ENCODE measurements at regions not wholly inside any gene's neighbourhood (a gene's known extent, or its start where the extent isn't known, plus 50 kb on each side); places are given as distances from the start of the nearest gene placed in this dataset.

GRCh38 chr7:45359776-45360175, 202.2 kb downstream of the RAMP3 start:
- Mint-ChIP-seq H3K27me3 (ENCODE audit: low read depth, poor library complexity) (peaks cover 7% of the 10 kb centered on the region), H3K4me3 (no peak overlapping the region), H3K36me3 (ENCODE audit: low read depth) (no peaks in the 10 kb centered on the region), H3K9me3 (peaks cover 4% of the 10 kb centered on the region), H3K27ac (no peak overlapping the region), H3K4me1 (no peaks in the 10 kb centered on the region)
- no peak for TF ChIP-seq CTCF (IDR thresholded peaks at IDR 0.05)
- DNase-seq = no peak

- Mint-ChIP-seq H3K36me3 (ENCODE audit: low read depth) (no peaks in the 10 kb centered on the region), H3K27ac (no peak overlapping the region), H3K27me3 (ENCODE audit: low read depth, poor library complexity) (peaks cover 7% of the 10 kb centered on the region), H3K9me3 (peaks cover 4% of the 10 kb centered on the region), H3K4me3 (no peak overlapping the region), H3K4me1 (no peaks in the 10 kb centered on the region)
- no peak for TF ChIP-seq CTCF (IDR thresholded peaks at IDR 0.05)
- DNase-seq = no peak
Observed at GRCh38 chr7:45363669-45364068, 206.1 kb downstream of the RAMP3 start.

- Mint-ChIP-seq H3K27ac (no peak overlapping the region), H3K9me3 (peaks cover 13% of the 10 kb centered on the region), H3K4me1 (no peaks in the 10 kb centered on the region), H3K36me3 (ENCODE audit: low read depth) (no peaks in the 10 kb centered on the region), H3K27me3 (ENCODE audit: low read depth, poor library complexity) (peaks cover 17% of the 10 kb centered on the region), H3K4me3 (no peak overlapping the region)
- no peak for TF ChIP-seq CTCF (IDR thresholded peaks at IDR 0.05)
- no peak for DNase-seq
Observed at GRCh38 chr7:45365341-45365740, 207.8 kb downstream of the RAMP3 start.

- Mint-ChIP-seq H3K27ac (no peak overlapping the region), H3K27me3 (ENCODE audit: low read depth, poor library complexity) (peaks cover 18% of the 10 kb centered on the region), H3K4me3 (no peak overlapping the region), H3K9me3 (peaks cover 13% of the 10 kb centered on the region), H3K4me1 (no peaks in the 10 kb centered on the region), H3K36me3 (ENCODE audit: low read depth) (no peaks in the 10 kb centered on the region)
- no peak for TF ChIP-seq CTCF (IDR thresholded peaks at IDR 0.05)
- DNase-seq = no peak
Observed at GRCh38 chr7:45366475-45366874, 207.7 kb upstream of the ADCY1 start.

GRCh38 chr7:45367026-45367425, 207.1 kb upstream of the ADCY1 start:
- TF ChIP-seq CTCF (IDR thresholded peaks at IDR 0.05) = no peak
- peaks cover 13% of the 10 kb centered on the region for H3K9me3 Mint-ChIP-seq
- no peaks in the 10 kb centered on the region for H3K4me1 Mint-ChIP-seq
- H3K27ac Mint-ChIP-seq = no peak overlapping the region
- DNase-seq = no peak
- no peak overlapping the region for H3K4me3 Mint-ChIP-seq
- H3K36me3 Mint-ChIP-seq (ENCODE audit: low read depth) = no peaks in the 10 kb centered on the region
- H3K27me3 Mint-ChIP-seq (ENCODE audit: low read depth, poor library complexity) = peaks cover 18% of the 10 kb centered on the region

- H3K27ac Mint-ChIP-seq = no peak overlapping the region
- H3K4me3 Mint-ChIP-seq = no peak overlapping the region
- H3K4me1 Mint-ChIP-seq = no peaks in the 10 kb centered on the region
- DNase-seq = no peak
- no peak for TF ChIP-seq CTCF (IDR thresholded peaks at IDR 0.05)
- peaks cover 18% of the 10 kb centered on the region for H3K27me3 Mint-ChIP-seq (ENCODE audit: low read depth, poor library complexity)
- peaks cover 18% of the 10 kb centered on the region for H3K9me3 Mint-ChIP-seq
- H3K36me3 Mint-ChIP-seq (ENCODE audit: low read depth) = no peaks in the 10 kb centered on the region
Observed at GRCh38 chr7:45368129-45368807, 205.9 kb upstream of the ADCY1 start.

Data from nephron progenitor cell (in vitro differentiated cells).